Central memory CD8-positive, alpha-beta T cell (primary cell): ENCODE measurements at regions not wholly inside any gene's neighbourhood (a gene's known extent, or its start where the extent isn't known, plus 50 kb on each side); places are given as distances from the start of the nearest gene placed in this dataset.

Experiments used
- ATAC-seq: fragments of 150-1000 bp; cut with Tn5 transposase; replicated peaks from 2 replicates; pipeline ENCODE4 v1.10.0; 2022; ENCODE audit warnings: mild to moderate bottlenecking, moderate FRiP score, moderate number of reproducible peaks; ENCODE audit not compliant: poor library complexity, severe bottlenecking; ENCODE audit errors: extremely low read depth
- DNase-seq, 2 donors: peaks; one replicate each; pipeline ENCODE4 v3.0.0; 2021; ENCODE audit warnings: low spot score in 2 of 2
- H3K27ac Mint-ChIP-seq: one replicate; pipeline ENCODE4 v1.8.0; 2022; ENCODE audit warnings: low read depth, mild to moderate bottlenecking, moderate library complexity, mixed read lengths
- H3K27me3 Mint-ChIP-seq: one replicate; pipeline ENCODE4 v1.8.0; 2022; ENCODE audit warnings: mixed read lengths
- H3K36me3 Mint-ChIP-seq: one replicate; pipeline ENCODE4 v1.8.0; 2022; ENCODE audit warnings: mild to moderate bottlenecking, moderate library complexity, mixed read lengths; ENCODE audit not compliant: insufficient read depth
- H3K4me1 Mint-ChIP-seq: one replicate; pipeline ENCODE4 v1.8.0; 2022; ENCODE audit warnings: mixed read lengths
- H3K4me3 Mint-ChIP-seq: one replicate; pipeline ENCODE4 v1.8.0; 2022; ENCODE audit warnings: mild to moderate bottlenecking, moderate library complexity, mixed read lengths
- H3K9me3 Mint-ChIP-seq: one replicate; pipeline ENCODE4 v1.8.0; 2022; ENCODE audit warnings: mixed read lengths

DNA sequence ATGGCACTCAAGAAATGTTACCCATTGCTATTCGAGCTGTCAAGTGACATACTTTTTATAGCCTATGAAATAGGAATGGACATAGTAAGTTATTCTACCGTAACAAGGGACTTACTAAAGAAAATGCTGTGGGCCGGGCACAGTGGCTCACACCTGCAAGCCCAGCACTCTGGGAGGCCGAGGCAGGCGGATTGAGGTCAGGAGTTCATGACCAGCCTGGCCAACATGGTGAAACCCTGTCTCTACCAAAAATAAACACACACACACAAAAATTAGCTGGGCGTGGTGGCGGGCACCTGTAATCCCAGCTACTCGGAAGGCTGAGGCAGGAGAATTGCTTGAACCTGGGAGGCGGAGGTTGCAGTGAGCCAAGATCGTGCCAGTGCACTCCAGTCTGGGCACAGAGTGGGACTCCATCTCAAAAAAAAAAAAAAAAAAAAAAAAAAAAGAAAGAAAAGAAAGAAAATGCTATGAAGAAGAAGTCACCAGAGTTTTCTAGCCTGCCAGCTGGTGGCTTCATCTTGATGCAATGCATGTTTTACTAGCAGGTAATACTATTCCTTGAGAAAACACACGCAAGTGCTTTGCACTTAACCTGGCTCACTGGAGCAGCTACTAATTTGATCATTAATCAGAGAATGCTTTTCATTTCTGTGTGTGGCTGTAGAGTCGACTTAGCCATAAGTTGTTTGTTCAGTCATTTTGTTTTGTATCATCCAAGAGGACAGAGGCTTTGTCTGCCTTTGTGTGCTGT is 166.7 kb upstream of the MYL2 start:
- ATAC-seq = no peak
- Mint-ChIP-seq H3K9me3 (no peaks in the 10 kb centered on the region), H3K27ac (no peak overlapping the region), H3K4me1 (no peaks in the 10 kb centered on the region), H3K4me3 (no peak overlapping the region), H3K27me3 (peaks cover 43% of the 10 kb centered on the region), H3K36me3 (no peaks in the 10 kb centered on the region)
- no peak for DNase-seq

DNA sequence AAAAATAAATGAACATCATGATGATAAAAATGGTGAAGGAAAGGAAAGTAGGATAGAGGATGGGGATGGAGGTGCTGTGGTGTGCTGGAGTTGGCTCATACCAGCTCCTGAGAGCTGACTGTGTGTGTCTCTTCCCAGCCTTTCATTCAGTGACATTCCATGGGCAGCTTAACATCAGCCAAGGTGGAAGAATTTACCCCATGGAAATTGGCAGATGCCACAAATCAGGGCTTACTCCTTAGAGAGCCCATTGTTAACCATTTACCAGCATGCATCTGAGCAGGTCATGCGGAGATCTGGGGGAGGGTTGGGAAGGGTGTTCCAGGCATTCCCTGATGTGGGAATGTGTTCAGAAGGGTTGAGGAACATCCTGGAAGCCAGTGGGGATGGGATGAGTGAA is 164.7 kb upstream of the MYL2 start:
- no peaks in the 10 kb centered on the region for H3K9me3 Mint-ChIP-seq
- H3K36me3 Mint-ChIP-seq = peaks cover 1% of the 10 kb centered on the region
- DNase-seq (no peak), ATAC-seq (no peak)
- no peak overlapping the region for H3K27ac Mint-ChIP-seq
- peaks cover 50% of the 10 kb centered on the region for H3K27me3 Mint-ChIP-seq
- H3K4me3 Mint-ChIP-seq = no peak overlapping the region
- H3K4me1 Mint-ChIP-seq = no peaks in the 10 kb centered on the region

DNA sequence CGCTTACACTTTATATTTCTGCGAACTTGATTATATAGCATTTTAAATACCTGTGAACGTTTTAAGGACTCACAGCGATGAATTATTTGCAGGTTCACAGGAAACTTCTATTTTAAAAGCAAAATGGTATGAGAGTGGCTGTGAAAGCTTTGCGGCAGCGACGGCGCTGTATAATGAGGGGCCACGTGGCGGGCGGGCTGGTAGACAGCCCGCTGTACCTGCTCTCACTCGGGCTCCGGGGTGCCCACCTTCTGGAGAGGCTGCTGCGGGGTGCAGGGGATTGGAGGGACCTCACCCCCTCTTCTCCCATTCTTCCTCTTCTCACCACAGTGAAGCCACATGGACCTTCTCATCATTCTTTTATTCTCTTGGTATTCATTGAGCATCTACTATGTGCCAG is 164.2 kb upstream of the MYL2 start:
- H3K27me3 Mint-ChIP-seq = peaks cover 45% of the 10 kb centered on the region
- DNase-seq = no peak
- H3K27ac Mint-ChIP-seq = no peak overlapping the region
- no peak overlapping the region for H3K4me3 Mint-ChIP-seq
- no peaks in the 10 kb centered on the region for H3K4me1 Mint-ChIP-seq
- H3K36me3 Mint-ChIP-seq = peaks cover 1% of the 10 kb centered on the region
- ATAC-seq = no peak
- H3K9me3 Mint-ChIP-seq = no peaks in the 10 kb centered on the region

DNA sequence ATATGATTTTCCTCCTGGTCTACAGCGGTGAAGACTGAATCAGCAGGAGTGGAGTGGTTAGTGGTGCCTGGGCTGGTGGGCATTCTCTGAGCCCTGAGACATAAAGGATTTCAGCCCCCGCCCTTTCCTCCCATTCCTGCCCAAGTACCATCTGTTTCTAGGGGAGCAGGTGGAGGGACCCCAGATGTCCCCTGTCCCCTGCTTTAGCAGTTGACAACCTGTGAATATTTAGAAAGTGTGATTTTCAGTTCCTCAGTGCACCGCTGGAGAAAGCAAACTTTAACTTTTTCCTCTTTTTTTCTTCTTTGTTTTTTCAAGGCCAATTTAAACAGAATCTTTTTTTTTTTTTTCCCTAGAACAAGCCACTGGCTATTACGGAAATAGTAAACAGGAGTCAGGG is 163.8 kb upstream of the MYL2 start:
- H3K36me3 Mint-ChIP-seq = peaks cover 1% of the 10 kb centered on the region
- DNase-seq (no peak), ATAC-seq (no peak)
- H3K9me3 Mint-ChIP-seq = no peaks in the 10 kb centered on the region
- no peak overlapping the region for H3K27ac Mint-ChIP-seq
- no peak overlapping the region for H3K4me3 Mint-ChIP-seq
- H3K27me3 Mint-ChIP-seq = peaks cover 41% of the 10 kb centered on the region
- no peaks in the 10 kb centered on the region for H3K4me1 Mint-ChIP-seq

DNA sequence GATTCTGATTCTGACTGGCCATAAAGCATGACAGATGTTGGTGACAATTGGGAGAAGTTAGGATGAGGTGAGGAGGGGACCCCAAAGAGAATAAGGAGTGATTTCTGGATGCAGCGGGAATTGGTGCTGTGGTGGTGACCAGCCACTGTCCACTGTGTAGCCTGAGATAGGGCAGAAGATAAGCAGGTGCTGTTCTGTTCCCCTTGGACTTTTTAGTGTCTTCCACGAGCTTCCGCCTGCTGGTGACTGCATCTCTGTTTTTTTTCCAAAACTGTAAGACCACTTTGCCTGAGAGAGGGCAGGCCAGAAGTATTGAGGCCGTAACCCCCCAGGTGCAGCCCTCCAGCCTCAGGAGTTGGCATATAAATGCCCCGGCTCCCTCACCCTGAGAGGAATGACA is 161.2 kb upstream of the MYL2 start:
- peaks cover 28% of the 10 kb centered on the region for H3K27me3 Mint-ChIP-seq
- no peak overlapping the region for H3K27ac Mint-ChIP-seq
- ATAC-seq = no peak
- H3K4me1 Mint-ChIP-seq = no peaks in the 10 kb centered on the region
- no peak for DNase-seq
- no peaks in the 10 kb centered on the region for H3K9me3 Mint-ChIP-seq
- H3K36me3 Mint-ChIP-seq = peaks cover 1% of the 10 kb centered on the region
- no peak overlapping the region for H3K4me3 Mint-ChIP-seq

DNA sequence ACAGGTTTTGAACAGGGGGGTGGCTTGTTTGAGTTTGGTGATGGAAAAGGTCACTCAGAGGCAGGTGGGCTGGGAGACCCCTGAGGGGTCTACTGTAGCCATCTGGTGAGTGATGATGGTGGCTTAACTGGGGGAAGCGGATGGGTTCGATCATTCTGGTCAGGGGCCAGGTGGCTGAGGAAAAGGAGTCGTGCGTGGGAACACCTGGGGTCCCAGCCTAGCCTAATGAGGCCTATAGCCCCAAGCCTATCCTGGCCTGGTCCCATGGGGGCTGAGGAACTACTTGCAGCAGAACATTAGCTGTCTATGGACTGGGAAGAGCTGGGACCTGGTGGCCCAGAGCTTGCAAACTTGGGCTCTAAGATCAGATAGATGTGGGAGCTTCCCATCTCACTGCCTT is 158.4 kb upstream of the MYL2 start:
- H3K9me3 Mint-ChIP-seq = no peaks in the 10 kb centered on the region
- no peak for ATAC-seq
- no peak overlapping the region for H3K27ac Mint-ChIP-seq
- no peak overlapping the region for H3K4me3 Mint-ChIP-seq
- H3K27me3 Mint-ChIP-seq = peaks cover 34% of the 10 kb centered on the region
- H3K36me3 Mint-ChIP-seq = peaks cover 1% of the 10 kb centered on the region
- no peak for DNase-seq
- H3K4me1 Mint-ChIP-seq = no peaks in the 10 kb centered on the region

DNA sequence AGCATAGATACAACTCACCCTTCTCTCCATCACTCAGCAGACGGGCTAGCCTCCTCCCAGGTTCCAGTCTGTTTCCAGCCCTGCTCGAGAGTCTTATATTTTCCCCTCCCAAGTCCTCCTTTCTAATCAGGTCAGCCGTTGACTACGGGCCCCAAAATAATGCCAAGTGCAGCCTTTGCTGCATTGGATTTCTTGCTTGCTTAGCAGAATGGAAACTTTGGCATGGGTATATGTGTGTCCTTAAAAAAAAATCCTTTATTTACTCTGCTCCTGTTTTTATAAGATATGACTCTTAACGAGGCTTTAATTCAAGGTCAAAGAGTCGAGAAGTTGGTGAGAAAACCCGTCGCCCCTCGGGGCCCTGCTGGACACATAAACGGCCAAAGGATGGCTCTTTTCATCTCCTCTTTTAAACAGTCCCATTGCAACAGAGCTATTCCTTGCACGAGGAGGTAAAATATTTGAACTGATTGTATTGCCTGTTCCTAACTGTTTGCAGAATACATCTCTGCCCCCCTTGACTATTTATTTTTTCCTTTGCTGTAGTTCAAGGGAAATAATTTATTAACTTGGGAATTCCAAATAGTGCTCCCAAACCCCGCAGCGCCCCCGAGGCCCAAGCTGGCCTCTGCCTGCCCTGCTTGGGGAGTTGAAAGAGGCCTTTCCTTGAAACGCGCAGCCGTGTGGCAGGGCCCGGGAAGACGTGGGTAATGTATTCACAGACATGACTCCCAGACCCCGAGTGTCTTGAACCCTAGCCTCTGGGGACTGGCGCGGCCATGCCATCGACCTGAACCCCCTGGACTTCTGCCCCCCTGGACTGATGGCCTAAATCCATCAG is 156.5 kb upstream of the MYL2 start:
- Mint-ChIP-seq H3K4me3 (no peak overlapping the region), H3K36me3 (peaks cover 1% of the 10 kb centered on the region), H3K27ac (no peak overlapping the region), H3K27me3 (peaks cover 29% of the 10 kb centered on the region), H3K9me3 (no peaks in the 10 kb centered on the region), H3K4me1 (no peaks in the 10 kb centered on the region)
- ATAC-seq (no peak), DNase-seq (no peak)

DNA sequence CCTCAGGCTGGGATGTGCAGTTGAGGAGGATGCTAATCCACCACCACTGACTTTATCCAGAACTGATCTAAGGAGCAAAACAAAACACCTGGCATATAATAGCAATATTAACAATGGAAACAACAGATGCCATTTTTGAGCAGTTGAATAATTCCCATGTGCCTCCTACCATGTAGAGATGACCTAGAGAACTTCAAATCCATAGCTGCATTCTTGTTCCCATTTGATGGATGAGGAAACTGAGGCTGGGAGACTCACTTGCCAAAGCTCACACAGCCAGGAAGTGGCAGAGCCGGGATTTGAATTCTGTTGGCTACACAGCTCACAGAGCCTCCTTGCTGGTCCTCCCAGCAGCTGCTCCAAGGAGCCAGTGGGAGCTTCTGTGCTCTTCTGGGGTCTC is 155.8 kb upstream of the MYL2 start:
- no peak overlapping the region for H3K27ac Mint-ChIP-seq
- H3K9me3 Mint-ChIP-seq = no peaks in the 10 kb centered on the region
- H3K36me3 Mint-ChIP-seq = peaks cover 1% of the 10 kb centered on the region
- no peaks in the 10 kb centered on the region for H3K4me1 Mint-ChIP-seq
- no peak overlapping the region for H3K4me3 Mint-ChIP-seq
- H3K27me3 Mint-ChIP-seq = peaks cover 30% of the 10 kb centered on the region
- no peak for DNase-seq
- ATAC-seq = no peak

DNA sequence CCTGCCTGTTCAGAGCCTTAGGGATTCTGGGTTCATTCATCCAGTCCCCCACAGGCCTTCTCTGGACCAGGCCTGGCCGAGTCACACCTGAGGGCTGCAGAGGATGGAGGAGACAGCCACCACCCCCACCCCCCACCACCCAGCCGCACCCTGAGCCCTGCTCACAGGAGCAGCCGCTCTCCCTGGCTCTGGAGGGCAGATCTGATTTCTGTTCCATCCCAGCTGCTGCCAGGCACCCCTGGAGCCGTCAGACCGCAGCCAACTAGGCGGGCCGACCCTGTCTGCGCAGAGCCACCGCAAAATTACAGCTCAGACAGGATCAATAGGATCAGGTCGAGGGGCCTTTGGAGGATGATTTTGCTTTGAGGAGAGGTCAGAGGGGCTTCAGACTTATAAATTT is 154.6 kb upstream of the MYL2 start:
- H3K36me3 Mint-ChIP-seq = no peaks in the 10 kb centered on the region
- no peak overlapping the region for H3K4me3 Mint-ChIP-seq
- DNase-seq (no peak), ATAC-seq (no peak)
- no peaks in the 10 kb centered on the region for H3K9me3 Mint-ChIP-seq
- H3K4me1 Mint-ChIP-seq = no peaks in the 10 kb centered on the region
- H3K27me3 Mint-ChIP-seq = peaks cover 42% of the 10 kb centered on the region
- H3K27ac Mint-ChIP-seq = no peak overlapping the region

DNA sequence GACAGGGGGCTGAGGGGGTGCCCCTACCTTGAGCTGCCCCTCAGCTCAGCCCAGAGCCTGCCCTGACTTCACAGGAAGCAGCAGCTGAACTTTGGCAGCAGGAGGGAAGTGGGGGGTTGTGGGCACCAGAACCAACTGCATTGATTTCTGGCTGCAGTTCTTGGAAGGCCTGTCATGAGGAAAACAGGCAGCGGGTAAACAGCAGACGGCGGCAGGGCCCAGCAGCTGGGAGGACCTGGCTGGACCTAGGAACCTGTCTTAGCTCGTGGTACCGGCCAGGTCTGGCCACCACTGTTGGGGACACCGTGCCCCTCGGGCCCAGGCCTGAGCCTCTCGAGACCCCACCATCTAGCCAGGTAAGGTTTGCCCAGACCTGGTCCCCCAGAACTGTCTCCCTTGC is 154.2 kb upstream of the MYL2 start:
- ATAC-seq = no peak
- Mint-ChIP-seq H3K27me3 (peaks cover 44% of the 10 kb centered on the region), H3K4me3 (no peak overlapping the region), H3K36me3 (no peaks in the 10 kb centered on the region), H3K4me1 (no peaks in the 10 kb centered on the region), H3K27ac (no peak overlapping the region), H3K9me3 (no peaks in the 10 kb centered on the region)
- no peak for DNase-seq

DNA sequence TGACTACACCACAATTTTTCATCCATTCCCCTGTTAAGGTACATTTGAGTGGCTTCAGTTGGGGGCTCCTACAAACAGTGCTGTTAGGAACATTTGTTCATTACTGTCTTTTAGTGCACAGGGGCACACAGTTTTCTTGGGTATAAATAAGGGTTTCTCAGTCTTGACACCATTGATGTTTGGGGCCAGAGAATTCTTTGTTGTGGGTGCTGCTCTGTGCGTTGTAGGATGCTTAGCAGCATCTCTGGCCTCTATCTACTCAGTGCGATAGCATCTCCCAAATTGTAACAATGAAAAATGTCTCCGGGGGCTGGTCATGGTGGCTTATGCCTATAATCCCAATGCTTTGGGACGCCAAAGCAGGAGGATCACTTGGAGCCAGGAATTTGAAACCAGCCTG is 153.0 kb upstream of the MYL2 start:
- Mint-ChIP-seq H3K4me1 (peaks cover under 1% of the 10 kb centered on the region), H3K4me3 (no peak overlapping the region), H3K27me3 (peaks cover 46% of the 10 kb centered on the region), H3K27ac (no peak overlapping the region), H3K36me3 (no peaks in the 10 kb centered on the region), H3K9me3 (no peaks in the 10 kb centered on the region)
- DNase-seq (no peak), ATAC-seq (no peak)

DNA sequence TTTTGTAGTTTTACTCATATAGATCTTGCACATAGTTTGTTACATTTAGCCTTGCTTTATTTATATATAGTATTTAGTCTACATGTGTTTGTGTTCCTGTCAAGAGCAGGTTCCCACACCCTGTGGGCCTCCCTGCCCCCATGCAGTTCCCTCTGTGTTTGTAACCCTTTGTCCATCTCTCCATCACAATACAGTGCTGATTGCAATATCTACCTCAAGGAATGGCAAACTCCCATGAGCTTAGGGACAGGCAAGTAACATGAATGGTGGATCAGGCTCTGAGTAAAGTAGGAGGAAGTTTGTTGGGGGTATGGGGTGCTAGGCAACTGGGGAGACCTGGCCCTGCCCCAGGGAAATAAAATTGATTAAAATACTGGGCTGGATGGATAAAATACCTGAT is 151.9 kb upstream of the MYL2 start:
- ATAC-seq = no peak
- peaks cover 53% of the 10 kb centered on the region for H3K27me3 Mint-ChIP-seq
- H3K27ac Mint-ChIP-seq = no peak overlapping the region
- no peak for DNase-seq
- H3K4me1 Mint-ChIP-seq = peaks cover 6% of the 10 kb centered on the region
- no peaks in the 10 kb centered on the region for H3K36me3 Mint-ChIP-seq
- H3K4me3 Mint-ChIP-seq = no peak overlapping the region
- H3K9me3 Mint-ChIP-seq = no peaks in the 10 kb centered on the region

DNA sequence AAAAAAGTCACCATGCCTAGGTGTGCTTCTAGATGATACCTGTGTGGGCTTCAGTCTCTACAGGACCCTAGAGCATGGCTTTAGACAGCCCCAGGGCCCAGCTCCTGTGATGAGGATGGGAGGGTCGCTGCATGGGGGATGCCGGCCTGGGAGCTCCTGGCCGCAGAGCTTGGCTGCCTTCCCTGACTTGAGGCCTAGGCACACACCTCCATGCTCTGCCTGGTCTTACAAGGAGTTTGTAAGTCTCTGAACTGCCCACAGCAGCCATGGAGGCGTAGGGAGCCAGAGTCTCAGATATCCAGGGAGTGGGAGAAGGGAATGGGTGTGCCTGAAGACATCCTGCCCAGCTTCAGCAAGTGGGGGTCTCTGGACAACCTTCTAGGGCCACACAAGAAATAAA is 149.5 kb upstream of the MYL2 start:
- no peak for ATAC-seq
- Mint-ChIP-seq H3K27me3 (peaks cover 42% of the 10 kb centered on the region), H3K4me1 (peaks cover 6% of the 10 kb centered on the region), H3K4me3 (no peak overlapping the region), H3K36me3 (no peaks in the 10 kb centered on the region), H3K27ac (no peak overlapping the region), H3K9me3 (no peaks in the 10 kb centered on the region)
- DNase-seq = no peak
